Urothelium cell line (cell line): ENCODE measurements at regions not wholly inside any gene's neighbourhood (a gene's known extent, or its start where the extent isn't known, plus 50 kb on each side); places are given as distances from the start of the nearest gene placed in this dataset.

Source experiments
- DNase-seq: peaks from one replicate; pipeline ENCODE4 v3.0.0; 2011; ENCODE audit warnings: low spot score, mixed read lengths
- FAIRE-seq: peaks from 2 replicates; lab custom pipeline; 2011; peaks lifted over from hg19 to GRCh38; lab: Jason Lieb, UNC

DNA sequence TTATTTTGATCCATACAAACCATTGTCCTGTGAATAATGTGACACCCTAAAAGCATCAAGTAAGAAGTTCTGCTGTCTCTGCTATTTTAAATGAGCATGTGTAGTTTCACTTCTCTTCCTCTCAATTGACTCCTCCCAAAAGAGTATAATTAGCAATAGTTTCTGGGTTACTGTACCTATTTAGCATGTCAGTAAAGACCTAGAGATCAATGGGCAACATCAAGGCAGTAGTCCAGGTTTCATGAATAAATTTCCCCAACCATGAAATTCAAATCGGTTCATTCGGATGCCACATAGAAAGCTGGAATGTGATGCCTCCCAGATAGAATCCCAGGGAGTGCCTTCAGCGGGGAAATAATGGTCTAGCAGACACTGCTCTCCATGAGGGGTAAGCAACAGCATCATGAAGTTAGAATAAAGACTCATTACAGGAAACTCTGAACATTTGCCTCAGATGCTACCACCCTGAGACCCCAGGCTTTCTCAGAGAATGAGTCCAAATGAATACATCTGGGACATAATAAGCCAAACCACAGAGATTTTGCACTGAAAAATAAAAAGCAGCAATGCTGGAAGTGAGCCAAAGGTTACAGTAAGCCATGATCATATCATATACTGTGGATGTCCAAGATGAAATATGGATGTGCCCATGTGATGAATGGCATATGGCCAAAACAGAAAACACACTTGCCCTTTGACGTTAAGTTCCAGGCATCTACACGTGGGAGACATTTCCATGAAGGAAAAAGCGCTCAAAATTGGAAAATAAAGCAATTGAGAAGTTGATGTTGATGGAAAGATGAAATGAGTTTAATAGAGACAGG is 1107.0 kb upstream of the SEMA6A start:
- FAIRE-seq (no peak), DNase-seq (peak; percentile 4)

GRCh38 chr5:117680426-117680825 is 1105.8 kb upstream of the SEMA6A start:
- FAIRE-seq (no peak), DNase-seq (no peak)

DNA sequence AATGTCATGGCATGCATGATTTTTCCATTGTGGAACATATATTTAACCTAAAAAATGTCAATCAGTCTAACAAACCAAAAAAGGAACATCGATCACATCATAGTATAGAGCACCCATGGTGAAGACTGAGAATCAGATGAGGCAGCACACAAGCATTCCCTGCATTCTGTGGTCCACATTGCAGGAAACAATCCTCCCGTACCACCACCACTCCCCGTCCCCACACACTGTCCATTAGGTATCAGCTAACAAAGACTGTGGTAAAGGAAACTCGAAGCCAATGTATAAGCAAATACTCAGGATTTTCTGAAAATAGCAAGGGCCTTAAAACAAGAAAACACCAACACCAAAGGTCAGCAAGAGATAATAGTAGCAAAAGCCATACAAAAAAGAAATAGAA is 1104.4 kb upstream of the SEMA6A start:
- FAIRE-seq: no peak
- DNase-seq: no peak

GRCh38 chr5:117675646-117676045 is 1101.0 kb upstream of the SEMA6A start:
- no peak for DNase-seq
- FAIRE-seq: no peak

DNA sequence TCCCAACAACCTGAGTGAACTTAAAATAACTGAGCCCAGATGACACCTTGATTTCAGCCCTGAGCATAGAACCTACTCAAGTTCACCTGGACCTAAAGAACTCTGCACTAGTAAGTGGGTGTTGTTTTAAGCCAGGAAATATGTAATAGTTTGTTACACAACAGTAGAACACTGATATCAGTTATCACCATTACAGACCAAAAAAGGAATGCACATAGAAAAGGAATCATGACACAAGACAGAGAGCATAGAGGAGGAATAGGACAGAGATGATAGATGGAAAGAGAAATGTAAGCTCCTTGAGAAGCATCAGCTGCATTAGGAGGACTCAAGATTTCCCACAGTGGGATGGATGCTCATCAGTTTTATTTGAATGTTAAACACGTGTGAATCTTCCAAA is 1096.9 kb upstream of the SEMA6A start:
- FAIRE-seq (no peak), DNase-seq (no peak)

- no peak for DNase-seq
- no peak for FAIRE-seq
Measured at GRCh38 chr5:117667105-117667504, 1092.5 kb upstream of the SEMA6A start.

- FAIRE-seq: no peak
Measured at GRCh38 chr5:117665121-117665520, 1090.5 kb upstream of the SEMA6A start.

GRCh38 chr5:117662361-117662760 is 1087.7 kb upstream of the SEMA6A start:
- FAIRE-seq (no peak), DNase-seq (no peak)

More at GRCh38 chr5:117665121-117665520, 1090.5 kb upstream of the SEMA6A start:
- no peak for DNase-seq

DNA sequence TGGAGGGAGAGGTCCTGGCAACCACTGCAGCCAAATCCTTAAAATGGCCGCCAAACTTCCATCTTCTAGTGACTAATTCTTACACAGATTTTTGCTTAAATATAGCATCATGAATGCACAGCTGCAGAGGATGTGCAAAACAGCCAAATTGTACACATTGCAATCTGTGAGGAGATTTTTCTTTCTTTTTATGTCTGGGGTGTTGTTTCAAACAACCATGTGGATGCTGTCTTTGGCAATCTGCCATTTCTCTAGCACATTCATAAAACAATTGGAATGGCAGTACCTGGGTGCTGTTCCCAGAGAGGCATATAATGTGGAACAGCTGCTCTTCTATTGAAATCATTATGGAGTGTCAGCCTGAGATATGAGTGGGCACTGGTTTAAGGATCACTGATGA is 1082.9 kb upstream of the SEMA6A start:
- no peak for FAIRE-seq

GRCh38 chr5:117652958-117653280 is 1078.3 kb upstream of the SEMA6A start:
- FAIRE-seq (no peak), DNase-seq (no peak)

More for the DNA sequence above, 1082.9 kb upstream of the SEMA6A start:
- DNase-seq: no peak

DNA sequence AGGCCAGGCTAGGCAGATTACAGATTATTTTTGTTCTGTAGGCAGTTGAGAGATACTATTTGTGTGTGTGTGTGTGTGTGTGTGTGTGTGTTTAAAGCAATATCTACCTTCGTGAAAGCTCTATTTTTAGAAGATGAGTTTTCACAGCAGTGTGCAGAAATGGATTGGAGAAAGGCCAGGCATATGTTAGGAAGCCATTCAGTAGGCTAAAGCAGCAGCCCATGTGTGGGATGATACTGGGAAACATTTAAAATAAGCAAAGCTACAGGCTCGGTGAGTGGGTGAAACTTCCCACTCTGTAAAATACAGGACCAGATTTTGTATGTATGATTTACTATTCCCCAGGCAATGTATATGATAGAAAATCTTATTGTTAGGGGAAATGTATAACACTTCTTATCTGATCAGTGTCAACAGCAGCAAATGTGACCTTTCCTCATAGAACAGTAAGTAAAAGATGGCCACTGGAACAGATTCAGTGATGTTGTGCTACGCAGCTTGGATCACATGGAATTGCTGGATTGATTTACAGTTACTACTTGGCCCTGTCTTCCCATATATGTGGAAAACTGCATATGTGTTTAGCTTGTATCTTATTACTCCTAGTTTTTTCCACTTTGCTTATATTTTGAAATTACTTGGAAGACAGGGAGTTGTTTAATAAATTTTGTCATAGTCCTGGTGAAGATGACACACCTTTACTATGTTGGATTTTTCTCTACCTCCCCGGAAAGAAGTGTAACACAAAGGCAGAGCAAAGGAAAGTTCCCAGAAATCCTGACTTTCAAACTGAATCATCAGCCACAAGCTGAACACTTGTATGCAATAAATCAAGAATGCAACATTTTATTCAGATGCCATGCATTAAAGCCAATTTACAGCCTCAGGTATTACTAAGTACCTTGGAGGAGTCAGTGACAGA is 1077.7 kb upstream of the SEMA6A start:
- no peak for FAIRE-seq
- no peak for DNase-seq

DNA sequence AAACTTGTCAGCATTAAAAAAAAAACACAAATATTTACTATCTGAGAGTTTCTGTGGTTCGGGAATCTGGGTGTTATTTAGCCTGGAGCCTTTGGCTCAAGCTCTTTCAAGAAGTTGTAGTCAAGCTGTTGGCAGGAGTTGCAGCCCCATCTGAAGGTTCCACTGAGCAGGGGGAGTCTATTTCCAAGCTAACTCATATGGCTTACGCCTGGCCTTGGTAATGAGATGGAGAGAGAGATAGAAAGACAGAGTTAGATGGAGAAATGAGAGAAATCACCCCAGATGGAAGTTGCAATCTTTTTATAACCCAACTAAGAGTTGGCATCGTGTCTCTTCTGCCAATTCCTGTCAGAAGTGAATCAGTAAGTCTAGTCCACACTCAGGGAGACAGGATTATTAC is 1075.2 kb upstream of the SEMA6A start:
- DNase-seq: no peak
- FAIRE-seq: no peak

- DNase-seq (no peak), FAIRE-seq (no peak)
Measured at GRCh38 chr5:117645400-117645799, 1070.8 kb upstream of the SEMA6A start.

- DNase-seq (no peak), FAIRE-seq (no peak)
Measured at GRCh38 chr5:117638581-117638980, 1064.0 kb upstream of the SEMA6A start.

- DNase-seq: no peak
- no peak for FAIRE-seq
Measured at GRCh38 chr5:117633093-117633492, 1058.5 kb upstream of the SEMA6A start.

GRCh38 chr5:117624201-117624600 is 1049.6 kb upstream of the SEMA6A start:
- no peak for DNase-seq
- FAIRE-seq: no peak

DNA sequence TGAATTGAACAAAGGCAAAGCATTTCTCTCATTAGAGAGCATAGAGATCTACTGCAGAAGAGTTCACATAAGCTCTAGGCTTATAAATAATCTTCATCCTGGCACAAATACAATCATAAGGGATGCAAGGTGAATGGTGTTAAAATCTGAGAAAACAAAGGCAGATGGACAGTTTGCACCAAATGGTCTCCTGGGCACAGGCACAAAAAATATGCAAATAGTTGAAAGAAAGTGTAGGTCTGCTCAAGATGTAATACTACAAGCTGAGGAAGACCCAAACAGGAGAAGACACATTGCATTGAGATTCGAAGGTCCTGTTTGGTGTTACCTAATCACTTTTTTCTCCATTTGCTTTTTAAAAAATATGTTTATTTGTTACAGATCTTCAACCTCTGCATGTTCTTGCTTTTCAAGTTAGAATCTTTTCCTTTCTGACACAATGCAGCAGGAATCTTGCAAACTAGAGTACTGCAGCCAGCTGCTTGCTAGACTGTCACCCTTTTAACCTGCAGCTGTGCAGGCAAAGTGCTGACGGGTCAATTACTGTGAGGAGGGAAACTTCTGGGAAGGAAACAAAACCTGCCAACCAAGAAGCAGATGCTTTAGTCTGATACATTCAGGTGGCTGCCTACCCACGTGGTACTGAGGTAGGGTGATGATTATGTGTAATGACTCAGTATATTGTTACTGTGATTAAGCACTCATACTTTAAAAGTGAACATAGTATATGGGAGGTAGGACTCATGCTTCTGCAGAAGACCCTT is 1048.6 kb upstream of the SEMA6A start:
- peak; percentile 5 for DNase-seq

DNA sequence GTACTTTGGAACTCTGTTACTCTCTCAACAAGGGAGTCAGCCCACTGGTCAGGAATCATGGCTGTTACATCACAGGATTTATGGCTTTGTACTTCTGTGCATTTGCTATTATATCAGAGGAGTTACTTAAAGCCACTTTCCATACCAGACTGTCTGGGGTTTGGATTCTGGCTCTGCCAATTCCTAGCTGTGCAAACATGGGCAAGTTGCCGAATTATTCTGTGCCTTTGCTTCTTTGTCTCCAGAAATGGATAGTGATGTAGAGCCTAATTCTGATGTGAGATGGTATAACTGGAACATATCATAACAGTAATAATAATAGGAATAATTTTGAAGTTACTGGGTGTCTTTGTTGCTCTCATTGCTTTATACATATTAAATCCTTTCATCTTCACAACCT is 1047.3 kb upstream of the SEMA6A start:
- no peak for DNase-seq
- no peak for FAIRE-seq

More for the DNA sequence above, 1048.6 kb upstream of the SEMA6A start:
- no peak for FAIRE-seq

- FAIRE-seq (no peak), DNase-seq (no peak)
Measured at GRCh38 chr5:117615226-117615625, 1040.6 kb upstream of the SEMA6A start.

GRCh38 chr5:117614408-117614807 is 1039.8 kb upstream of the SEMA6A start:
- DNase-seq (no peak), FAIRE-seq (no peak)

- no peak for DNase-seq
- FAIRE-seq: no peak
Measured at GRCh38 chr5:117604845-117605244, 1030.2 kb upstream of the SEMA6A start.
